Spleen (tissue), 7 donors: ENCODE measurements at regions not wholly inside any gene's neighbourhood (a gene's known extent, or its start where the extent isn't known, plus 50 kb on each side); places are given as distances from the start of the nearest gene placed in this dataset.

Experiments
- CTCF ChIP-seq, 11 experiments: fragments of 200-600 bp in 7 of 11; fragments of 450-650 bp in 4 of 11; sonication (generic) in 4 of 11; IDR thresholded peaks in 8 of 11; conservative IDR thresholded peaks in 3 of 11; 1 replicate in 7 of 11; 2 replicates in 4 of 11; pipeline versions ENCODE4 v1.4.0 to v1.8.0; 2016 to 2021; ENCODE audit warnings: antibody characterized with exemption in 11 of 11, inconsistent platforms in 4 of 11, mild to moderate bottlenecking in 1 of 11
- POLR2A ChIP-seq, 3 donors: fragments of 450-650 bp; IDR thresholded peaks; one replicate each; pipeline ENCODE4 v1.5.1; 2017; ENCODE audit warnings: antibody characterized with exemption in 3 of 3, mild to moderate bottlenecking in 1 of 3
- POLR2AphosphoS5 ChIP-seq, 3 donors: sonication (generic); formaldehyde crosslinking; IDR thresholded peaks; one replicate each; pipeline ENCODE4 v1.5.1; 2017; ENCODE audit warnings: antibody characterized with exemption in 3 of 3
- donor health status: DM: no; HTN: no; CAD: no; lungs with moderate emphysema.
- donor health status: DM: no; HTN: no; CAD: no.
- donor health status: DM: no; HTN: no; CAD: no.

GRCh38 chr2:47236503-47237215, 60.3 kb upstream of the CALM2 start:
- TF ChIP-seq POLR2A (IDR thresholded peaks at IDR 0.05) (no peak), CTCF (IDR thresholded peaks at IDR 0.05 in 8 of 11, conservative IDR thresholded peaks at IDR 0.05 in 3 of 11) (no peak), POLR2AphosphoS5 (IDR thresholded peaks at IDR 0.05) (no peak)
